GM12878 (cell line): ENCODE measurements at regions not wholly inside any gene's neighbourhood (a gene's known extent, or its start where the extent isn't known, plus 50 kb on each side); places are given as distances from the start of the nearest gene placed in this dataset.
"Not testable (repeated sequence)": the region's sequence is repeated elsewhere in the genome, so short reads cannot be mapped to it uniquely, and the experiment has no call there.

Experiments used
- ATAC-seq: fragments of 200-7000 bp; cut with Tn5 transposase; 3 replicates; pipeline ENCODE4 v1.9.1; 2020; ENCODE audit warnings: mild to moderate bottlenecking, moderate library complexity
- BruUV-seq: library from RNA; stranded (reverse); fragments of 400-500 nt; replicated peaks from 2 replicates; lab custom pipeline; 2021; lab: Mats Ljungman, UMichigan
- CTCF ChIA-PET: fragments of 300-600 bp; sonication (Branson Sonifier 250); formaldehyde crosslinking; extraction: SDS; loops from one replicate; lab custom pipeline; 2021; ENCODE audit warnings: inconsistent platforms; lab: Yijun Ruan, JAX
- POLR2A ChIA-PET: fragments of 350-600 bp; formaldehyde crosslinking; extraction: SDS; loops from one replicate; lab custom pipeline; 2021; ENCODE audit warnings: inconsistent platforms; lab: Charles Lee
- RAD21 ChIA-PET: fragments of 300-600 bp; sonication (Branson Sonifier 250); formaldehyde crosslinking; loops from one replicate; lab custom pipeline; 2023; ENCODE audit warnings: antibody characterized with exemption; ENCODE audit not compliant: unreplicated experiment; lab: Charles Lee
- SMC1A ChIA-PET: fragments of 300-600 bp; sonication (Branson Sonifier 250); formaldehyde crosslinking; loops from one replicate; lab custom pipeline; 2023; ENCODE audit not compliant: unreplicated experiment, uncharacterized antibody; lab: Charles Lee
- DNase-seq: peaks from one replicate; pipeline ENCODE4 v3.0.0-alpha.2; 2011; ENCODE audit warnings: low read depth, low spot score
- FAIRE-seq: peaks from 3 replicates; lab custom pipeline; 2011; peaks lifted over from hg19 to GRCh38; lab: Jason Lieb, UNC
- H2AFZ ChIP-seq: 2 replicates; pipeline ENCODE4 v1.6.0; 2011; ENCODE audit warnings: low read depth, low read length, control low read depth; ENCODE audit not compliant: control insufficient read depth
- H3K27ac ChIP-seq: 2 replicates; pipeline ENCODE4 v1.5.1; 2011; ENCODE audit warnings: control low read depth; ENCODE audit not compliant: control insufficient read depth, insufficient read depth
- H3K27me3 ChIP-seq, 2 experiments: replicated peaks in 1 of 2; 2 replicates each; pipeline versions ENCODE4 v1.6.0 to v1.6.1; 2011; ENCODE audit warnings: low read length in 1 of 2; ENCODE audit not compliant: control insufficient read depth in 2 of 2, insufficient read depth in 2 of 2
- H3K36me3 ChIP-seq, 2 experiments: 2 replicates each; pipeline ENCODE4 v1.5.1; 2011; ENCODE audit warnings: low read length in 1 of 2; ENCODE audit not compliant: control insufficient read depth in 2 of 2, insufficient read depth in 2 of 2
- H3K4me1 ChIP-seq: 2 replicates; pipeline ENCODE4 v1.6.1; 2011; ENCODE audit warnings: mild to moderate bottlenecking, low read length, moderate library complexity, mixed read lengths; ENCODE audit not compliant: control insufficient read depth, insufficient read depth
- H3K4me2 ChIP-seq: 2 replicates; pipeline ENCODE4 v1.6.0; 2011; ENCODE audit warnings: control low read depth; ENCODE audit not compliant: control insufficient read depth, insufficient read depth
- H3K4me3 ChIP-seq: fragments of 200-600 bp; sonication (generic); 2 replicates; pipeline ENCODE4 v1.5.1; 2016
- H3K79me2 ChIP-seq: 2 replicates; pipeline ENCODE4 v1.6.0; 2011; ENCODE audit warnings: low read length; ENCODE audit not compliant: control insufficient read depth, insufficient read depth
- H3K9ac ChIP-seq: 2 replicates; pipeline ENCODE4 v1.8.0; 2011; ENCODE audit warnings: low read length, control low read depth, mixed read lengths; ENCODE audit not compliant: control insufficient read depth, insufficient read depth
- H3K9me3 ChIP-seq: replicated peaks from 3 replicates; pipeline ENCODE4 v1.5.1; 2011; ENCODE audit warnings: mild to moderate bottlenecking, low read length; ENCODE audit not compliant: control insufficient read depth, insufficient read depth
- H4K20me1 ChIP-seq: 2 replicates; pipeline ENCODE4 v1.6.0; 2011; ENCODE audit not compliant: control insufficient read depth, insufficient read depth
- EGR1 ChIP-seq, 2 experiments: IDR thresholded peaks; 1 replicate in 1 of 2; 2 replicates in 1 of 2; pipeline ENCODE4 v1.6.1; 2011 to 2012; ENCODE audit warnings: low read depth in 2 of 2, low read length in 2 of 2, borderline replicate concordance in 1 of 2, mild to moderate bottlenecking in 1 of 2, moderate library complexity in 1 of 2
- KAT2A ChIP-seq: conservative IDR thresholded peaks from 2 replicates; pipeline ENCODE4 v1.6.1; 2011; ENCODE audit warnings: low read depth, low read length; ENCODE audit not compliant: control insufficient read depth
- NR2F1 ChIP-seq: fragments of 450-650 bp; conservative IDR thresholded peaks from 2 replicates; pipeline ENCODE4 v1.6.1; 2017; ENCODE audit warnings: mild to moderate bottlenecking
- POLR2A ChIP-seq: IDR thresholded peaks from 2 replicates; pipeline ENCODE4 v1.6.1; 2011; ENCODE audit warnings: low read depth, mild to moderate bottlenecking, low read length
- RUNX3 ChIP-seq: IDR thresholded peaks from 2 replicates; pipeline ENCODE4 v1.6.1; 2012; ENCODE audit warnings: low read length, inconsistent platforms
- SRF ChIP-seq, 2 experiments: IDR thresholded peaks; 2 replicates each; pipeline ENCODE4 v1.6.1; 2011; ENCODE audit warnings: low read depth in 2 of 2, low read length in 2 of 2, mild to moderate bottlenecking in 1 of 2, moderate library complexity in 1 of 2
- ZNF622 ChIP-seq: fragments of 450-650 bp; IDR thresholded peaks from 2 replicates; pipeline ENCODE4 v1.6.1; 2017; ENCODE audit warnings: mild to moderate bottlenecking, inconsistent platforms
- WGBS: methylation state at CpG from one replicate; pipeline ENCODE4 v1.1.6; 2016; ENCODE audit warnings: low lambda C conversion rate; ENCODE audit not compliant: insufficient replicate concordance, insufficient coverage; ENCODE audit errors: missing lambda C conversion rate; 5-methylcytosine and 5-hydroxymethylcytosine counted together
- in situ Hi-C: fragments of 300-500 bp; cut with MboI; formaldehyde crosslinking; loops from 9 replicates; pipeline ENCODE4 v1.14.3; 2018; ENCODE audit warnings: mixed read lengths
- intact Hi-C: fragments of 100-400 bp; cut with micrococcal nuclease; formaldehyde crosslinking; loops from one replicate; pipeline ENCODE4 v1.14.2; 2022; ENCODE audit not compliant: unreplicated experiment
- TF ChIP-seq, protein P1 (sequence below): IDR thresholded peaks from 2 replicates; pipeline ENCODE4 v1.6.1; 2012; ENCODE audit warnings: improper control_type of control experiment, low read depth, low read length; ENCODE audit not compliant: insufficient replicate concordance
- TF ChIP-seq, protein P2 (sequence below): IDR thresholded peaks from 2 replicates; pipeline ENCODE4 v1.6.1; 2012; ENCODE audit warnings: low read depth, low read length, improper control_type of control experiment

DNA sequence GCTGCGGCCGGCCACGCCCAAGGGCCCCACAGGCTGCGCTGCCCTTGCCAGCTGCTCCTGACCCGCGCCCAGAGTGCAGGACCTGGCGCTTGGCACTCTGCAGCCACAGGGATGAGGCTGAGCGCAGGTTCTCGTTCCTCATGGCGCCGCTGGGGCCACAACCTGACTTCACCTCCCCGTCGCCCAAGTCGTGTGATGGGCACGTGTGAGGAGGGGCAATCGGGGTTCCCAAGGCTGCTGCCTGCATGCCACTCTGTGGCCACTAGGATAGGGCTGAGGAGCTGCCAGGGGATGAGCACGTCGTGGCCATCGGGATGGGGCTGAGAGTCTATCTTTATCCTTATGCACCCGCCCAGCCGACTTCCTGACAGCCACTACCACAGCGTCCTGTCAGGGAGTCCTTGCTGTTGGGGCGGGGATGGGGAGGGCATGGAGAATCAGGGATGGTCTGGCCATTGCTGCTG, 1890.0 kb upstream of the CDH9 start:
- H3K79me2 ChIP-seq, CTCF ChIA-PET, ATAC-seq, intact Hi-C loops, POLR2A ChIA-PET, H3K9ac ChIP-seq, SMC1A ChIA-PET, DNase-seq, H3K4me1 ChIP-seq, BruUV-seq, H3K4me3 ChIP-seq, H4K20me1 ChIP-seq, H3K9me3 ChIP-seq, H3K4me2 ChIP-seq, H3K27me3 ChIP-seq, RAD21 ChIA-PET, FAIRE-seq, in situ Hi-C loops, H3K27ac ChIP-seq, H3K36me3 ChIP-seq, H2AFZ ChIP-seq: not testable (repeated sequence)
- WGBS = 66% methylated on average over 21 of the region's 23 CpGs

GRCh38 chr5:28927559-28928326, 1889.4 kb upstream of the CDH9 start:
- Histone ChIP-seq H3K4me2 (no peak overlapping the region), H2AFZ (no peak overlapping the region), H3K4me3 (no peak overlapping the region), H3K27ac (no peak overlapping the region), H3K36me3 (no peaks in the 10 kb centered on the region), H4K20me1 (no peaks in the 10 kb centered on the region), H3K27me3 (no peaks in the 10 kb centered on the region), H3K9ac (no peak overlapping the region), H3K4me1 (no peaks in the 10 kb centered on the region), H3K79me2 (no peaks in the 10 kb centered on the region), H3K9me3 (no peaks in the 10 kb centered on the region)
- ChIA-PET POLR2A (no interaction called here), CTCF (no interaction called here), RAD21 (no interaction called here), SMC1A (no interaction called here)
- WGBS = 89% methylated on average over 60 of the region's 71 CpGs
- ATAC-seq = no peak
- intact Hi-C loops = no loop called here
- TF ChIP-seq KAT2A (no peak), ZNF622 (no peak), POLR2A (no peak), RUNX3 (no peak), NR2F1 (no peak), EGR1 (IDR thresholded peaks at IDR 0.05; ENCODE audit: borderline replicate concordance in 1 of 2, low read depth in 2 of 2, low read length in 2 of 2) (no peak), SRF (IDR thresholded peaks at IDR 0.05; ENCODE audit: low read depth in 2 of 2, low read length in 2 of 2) (no peak)
- TF ChIP-seq, protein P1, sequence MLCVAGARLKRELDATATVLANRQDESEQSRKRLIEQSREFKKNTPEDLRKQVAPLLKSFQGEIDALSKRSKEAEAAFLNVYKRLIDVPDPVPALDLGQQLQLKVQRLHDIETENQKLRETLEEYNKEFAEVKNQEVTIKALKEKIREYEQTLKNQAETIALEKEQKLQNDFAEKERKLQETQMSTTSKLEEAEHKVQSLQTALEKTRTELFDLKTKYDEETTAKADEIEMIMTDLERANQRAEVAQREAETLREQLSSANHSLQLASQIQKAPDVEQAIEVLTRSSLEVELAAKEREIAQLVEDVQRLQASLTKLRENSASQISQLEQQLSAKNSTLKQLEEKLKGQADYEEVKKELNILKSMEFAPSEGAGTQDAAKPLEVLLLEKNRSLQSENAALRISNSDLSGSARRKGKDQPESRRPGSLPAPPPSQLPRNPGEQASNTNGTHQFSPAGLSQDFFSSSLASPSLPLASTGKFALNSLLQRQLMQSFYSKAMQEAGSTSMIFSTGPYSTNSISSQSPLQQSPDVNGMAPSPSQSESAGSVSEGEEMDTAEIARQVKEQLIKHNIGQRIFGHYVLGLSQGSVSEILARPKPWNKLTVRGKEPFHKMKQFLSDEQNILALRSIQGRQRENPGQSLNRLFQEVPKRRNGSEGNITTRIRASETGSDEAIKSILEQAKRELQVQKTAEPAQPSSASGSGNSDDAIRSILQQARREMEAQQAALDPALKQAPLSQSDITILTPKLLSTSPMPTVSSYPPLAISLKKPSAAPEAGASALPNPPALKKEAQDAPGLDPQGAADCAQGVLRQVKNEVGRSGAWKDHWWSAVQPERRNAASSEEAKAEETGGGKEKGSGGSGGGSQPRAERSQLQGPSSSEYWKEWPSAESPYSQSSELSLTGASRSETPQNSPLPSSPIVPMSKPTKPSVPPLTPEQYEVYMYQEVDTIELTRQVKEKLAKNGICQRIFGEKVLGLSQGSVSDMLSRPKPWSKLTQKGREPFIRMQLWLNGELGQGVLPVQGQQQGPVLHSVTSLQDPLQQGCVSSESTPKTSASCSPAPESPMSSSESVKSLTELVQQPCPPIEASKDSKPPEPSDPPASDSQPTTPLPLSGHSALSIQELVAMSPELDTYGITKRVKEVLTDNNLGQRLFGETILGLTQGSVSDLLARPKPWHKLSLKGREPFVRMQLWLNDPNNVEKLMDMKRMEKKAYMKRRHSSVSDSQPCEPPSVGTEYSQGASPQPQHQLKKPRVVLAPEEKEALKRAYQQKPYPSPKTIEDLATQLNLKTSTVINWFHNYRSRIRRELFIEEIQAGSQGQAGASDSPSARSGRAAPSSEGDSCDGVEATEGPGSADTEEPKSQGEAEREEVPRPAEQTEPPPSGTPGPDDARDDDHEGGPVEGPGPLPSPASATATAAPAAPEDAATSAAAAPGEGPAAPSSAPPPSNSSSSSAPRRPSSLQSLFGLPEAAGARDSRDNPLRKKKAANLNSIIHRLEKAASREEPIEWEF = no peak
- TF ChIP-seq, protein P2, sequence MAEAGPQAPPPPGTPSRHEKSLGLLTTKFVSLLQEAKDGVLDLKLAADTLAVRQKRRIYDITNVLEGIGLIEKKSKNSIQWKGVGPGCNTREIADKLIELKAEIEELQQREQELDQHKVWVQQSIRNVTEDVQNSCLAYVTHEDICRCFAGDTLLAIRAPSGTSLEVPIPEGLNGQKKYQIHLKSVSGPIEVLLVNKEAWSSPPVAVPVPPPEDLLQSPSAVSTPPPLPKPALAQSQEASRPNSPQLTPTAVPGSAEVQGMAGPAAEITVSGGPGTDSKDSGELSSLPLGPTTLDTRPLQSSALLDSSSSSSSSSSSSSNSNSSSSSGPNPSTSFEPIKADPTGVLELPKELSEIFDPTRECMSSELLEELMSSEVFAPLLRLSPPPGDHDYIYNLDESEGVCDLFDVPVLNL = no peak
- in situ Hi-C loops = no loop called here
- BruUV-seq = no TSS peak
- FAIRE-seq = no peak
- DNase-seq = no peak
